Heart right ventricle (tissue), 16 donors: ENCODE measurements at regions not wholly inside any gene's neighbourhood (a gene's known extent, or its start where the extent isn't known, plus 50 kb on each side); places are given as distances from the start of the nearest gene placed in this dataset.

Source experiments
- ATAC-seq, 8 donors: fragments of 200-7000 bp; cut with Tn5 transposase; one replicate each; pipeline ENCODE4 v1.9.1; 2020; ENCODE audit warnings: mild to moderate bottlenecking in 8 of 8, moderate library complexity in 8 of 8, moderate number of reproducible peaks in 1 of 8
- DNase-seq, 2 donors: peaks; one replicate each; pipeline ENCODE4 v3.0.0-alpha.2; 2020
- H3K27ac ChIP-seq, 10 donors: fragments of 200-600 bp; sonication (generic) in 2 of 10; one replicate each; pipeline versions ENCODE4 v1.5.0 to v1.8.0; 2020 to 2022; ENCODE audit warnings: mild to moderate bottlenecking in 3 of 10
- H3K27me3 ChIP-seq, 7 donors: fragments of 200-600 bp; one replicate each; pipeline ENCODE4 v1.8.0; 2021 to 2022; ENCODE audit warnings: mild to moderate bottlenecking in 2 of 7
- H3K36me3 ChIP-seq, 9 donors: fragments of 200-600 bp; sonication (generic) in 1 of 9; one replicate each; pipeline versions ENCODE4 v1.5.0 to v1.8.0; 2020 to 2022; ENCODE audit warnings: mild to moderate bottlenecking in 2 of 9
- H3K4me1 ChIP-seq, 9 donors: fragments of 200-600 bp; sonication (generic) in 1 of 9; one replicate each; pipeline versions ENCODE4 v1.5.0 to v1.8.0; 2020 to 2022; ENCODE audit warnings: mild to moderate bottlenecking in 4 of 9
- H3K4me3 ChIP-seq, 10 donors: fragments of 200-600 bp; sonication (generic) in 2 of 10; one replicate each; pipeline versions ENCODE4 v1.5.0 to v1.8.0; 2020 to 2022; ENCODE audit warnings: mild to moderate bottlenecking in 7 of 10, moderate library complexity in 2 of 10
- H3K9me3 ChIP-seq, 11 donors: fragments of 200-600 bp in 10 of 11; sonication (generic) in 2 of 11; one replicate each; pipeline versions ENCODE4 v1.5.0 to v1.8.0; 2013 to 2022; ENCODE audit warnings: mild to moderate bottlenecking in 2 of 11, control low read depth in 1 of 11, moderate library complexity in 1 of 11
- CTCF ChIP-seq, 9 donors: fragments of 200-600 bp; sonication (generic) in 2 of 9; IDR thresholded peaks; one replicate each; pipeline versions ENCODE4 v1.5.0 to v1.8.0; 2021 to 2022; ENCODE audit warnings: antibody characterized with exemption in 9 of 9, mild to moderate bottlenecking in 5 of 9, moderate library complexity in 1 of 9
- WGBS, 2 donors: extraction: QIAGEN DNeasy Blood & Tissue Kit; methylation state at CpG; one replicate each; pipeline ENCODE4 v1.1.7; 2013; ENCODE audit warnings: inconsistent platforms in 1 of 2; 5-methylcytosine and 5-hydroxymethylcytosine counted together
- intact Hi-C, 10 donors: fragments of 100-400 bp; cut with DNase I; formaldehyde crosslinking; loops; one replicate each; pipeline versions ENCODE4 v1.11.1 to v1.14.2; 2022
- donor health status: Arrhythmogenic right ventricular cardiomyopathy.
- donor health status: ischemic (EF 13 %, LVEDD 7.1; RV severe dilation, severe dysfunction).
- donor health status: healthy with polysubstance abuse.
- donor health status: DM: no; HTN: yes; CAD: no.
- donor health status: DM: no; HTN: no; CAD: no.
- donor health status: ischemic (EF 25% LVEDD 6.9; RV normal size, moderate dysfunction).
- donor health status: ischemic (EF 25% LVEDD 5.7; RV mildly dilated, moderate dysfunction).
- donor health status: healthy.
- donor health status: DM: yes; HTN: yes; CAD: no.
- donor health status: Ischemic cardiomyopathy.
- donor health status: ischemic (EF 35%, LVEDD 5.7; RV mildly dilated, moderate dysfunction).
- donor health status: nonischemic (EF 11% LVEDD 7.7; RV severe dilation, severe dysfunction).
- donor health status: DM: yes; HTN: yes; CAD: no.
- donor health status: PGD.
- donor health status: ischemic (EF 29% LVEDD 5.4; RV normal size, mild dysfunction).
- donor health status: nonischemic (EF 23%, LVEDD 6.1; RV moderate dilation, normal function).

DNA sequence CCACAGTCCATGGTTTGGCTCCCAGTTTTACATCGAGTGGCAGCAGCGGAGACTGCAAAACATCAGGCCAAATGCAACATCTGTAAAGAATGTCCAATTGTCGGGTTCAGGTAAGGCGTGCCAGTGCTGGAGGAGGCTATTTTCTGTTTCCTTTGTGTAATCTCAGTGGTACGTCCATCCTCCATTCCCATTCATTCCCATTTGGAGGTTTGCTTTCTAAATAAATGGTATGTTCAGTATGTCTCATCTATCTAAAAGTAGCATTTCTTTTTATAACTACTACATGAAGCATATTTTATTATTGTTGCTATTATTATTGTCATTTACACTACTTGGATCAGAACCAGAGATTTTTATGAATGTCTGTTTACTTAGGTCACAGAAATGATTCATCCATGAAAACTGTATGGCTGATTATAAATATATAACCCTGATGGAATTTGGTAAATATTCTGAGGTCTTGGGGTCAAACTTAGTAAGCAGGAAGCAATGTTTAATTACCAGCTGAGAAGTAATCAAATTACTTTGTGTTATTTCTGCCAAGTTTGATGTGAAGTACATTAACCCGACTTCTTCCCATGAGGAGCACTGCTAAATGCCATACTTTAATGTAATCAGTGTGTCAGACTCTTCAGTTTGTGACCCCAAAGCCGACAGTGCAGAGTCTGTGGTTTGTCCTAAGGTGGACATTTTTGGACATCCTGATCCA is 512.9 kb downstream of the UTRN start:
- no peak for ATAC-seq
- Histone ChIP-seq H3K27ac (no peak overlapping the region), H3K27me3 (no peaks in the 10 kb centered on the region), H3K36me3 (peaks cover 0 to 87% (median 46%) of the 10 kb centered on the region in 9 donors), H3K4me3 (no peak overlapping the region), H3K4me1 (no peaks in the 10 kb centered on the region), H3K9me3 (peaks cover 0 to 13% (median 0%) of the 10 kb centered on the region in 11 donors)
- no peak for TF ChIP-seq CTCF (IDR thresholded peaks at IDR 0.05)
- DNase-seq = no peak
- intact Hi-C loops = no loop called here
- WGBS, 2 donors = 90 to 91% methylated on average over 7 of the region's 7 CpGs

DNA sequence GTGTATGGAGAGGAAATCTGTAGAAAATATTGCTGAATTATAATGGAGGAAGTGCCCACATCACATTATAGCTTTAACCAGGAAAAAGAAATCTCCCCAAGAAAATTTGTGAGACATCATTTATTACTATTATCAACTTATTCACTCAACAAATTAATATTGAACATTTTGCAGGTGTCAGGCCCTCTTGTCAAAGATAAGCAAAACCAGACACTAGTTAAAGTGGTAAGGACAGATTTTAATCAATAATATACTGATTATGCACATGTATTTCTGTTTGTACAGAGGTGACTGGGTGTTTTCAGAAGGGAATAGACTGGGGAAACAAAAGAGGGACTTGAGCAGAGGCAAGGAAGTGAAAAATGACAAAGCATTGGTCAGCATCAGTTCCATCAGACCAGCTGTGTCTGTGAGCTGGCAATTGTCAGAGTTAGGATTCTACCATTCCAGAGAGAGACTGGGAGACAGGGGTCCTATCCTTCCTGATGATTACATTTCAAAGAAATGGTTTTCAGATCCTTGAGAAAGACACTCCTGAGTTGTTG is 519.2 kb downstream of the UTRN start:
- DNase-seq = no peak
- Histone ChIP-seq H3K36me3 (peaks cover 0 to 82% (median 14%) of the 10 kb centered on the region in 9 donors), H3K27ac (no peak overlapping the region), H3K27me3 (no peaks in the 10 kb centered on the region), H3K4me3 (no peak overlapping the region), H3K9me3 (no peaks in the 10 kb centered on the region), H3K4me1 (peaks cover 0 to 5% (median 0%) of the 10 kb centered on the region in 9 donors)
- intact Hi-C loops = no loop called here
- TF ChIP-seq CTCF (IDR thresholded peaks at IDR 0.05) = no peak
- ATAC-seq = no peak

DNA sequence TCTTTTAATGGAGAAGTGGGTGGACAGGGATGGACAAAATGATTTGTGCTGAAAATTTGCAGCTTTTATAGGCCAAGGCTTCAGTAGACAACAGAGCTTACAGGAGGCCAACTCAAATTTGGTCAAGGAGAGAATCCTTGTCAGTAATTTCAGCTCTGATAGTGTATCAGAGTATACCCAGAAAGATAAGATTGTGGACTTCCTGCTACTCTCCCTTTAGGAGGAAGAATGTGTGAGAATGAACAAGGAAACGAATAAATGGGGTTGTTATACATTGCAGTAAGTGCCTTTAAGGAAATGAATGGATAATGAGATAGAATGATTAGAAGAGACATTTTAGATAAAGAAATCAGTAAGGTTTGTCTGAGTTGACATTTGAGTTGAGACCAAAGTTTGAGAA is 519.9 kb downstream of the UTRN start:
- WGBS, 2 donors = 83 to 88% methylated on average over 1 of the region's 1 CpG
- H3K36me3 ChIP-seq = peaks cover 0 to 82% (median 14%) of the 10 kb centered on the region in 9 donors
- peaks cover 0 to 5% (median 0%) of the 10 kb centered on the region in 9 donors for H3K4me1 ChIP-seq
- no peaks in the 10 kb centered on the region for H3K9me3 ChIP-seq
- H3K27ac ChIP-seq = no peak overlapping the region
- no peaks in the 10 kb centered on the region for H3K27me3 ChIP-seq
- no peak for TF ChIP-seq CTCF (IDR thresholded peaks at IDR 0.05)
- intact Hi-C loops = no loop called here
- ATAC-seq (no peak), DNase-seq (no peak)
- no peak overlapping the region for H3K4me3 ChIP-seq

DNA sequence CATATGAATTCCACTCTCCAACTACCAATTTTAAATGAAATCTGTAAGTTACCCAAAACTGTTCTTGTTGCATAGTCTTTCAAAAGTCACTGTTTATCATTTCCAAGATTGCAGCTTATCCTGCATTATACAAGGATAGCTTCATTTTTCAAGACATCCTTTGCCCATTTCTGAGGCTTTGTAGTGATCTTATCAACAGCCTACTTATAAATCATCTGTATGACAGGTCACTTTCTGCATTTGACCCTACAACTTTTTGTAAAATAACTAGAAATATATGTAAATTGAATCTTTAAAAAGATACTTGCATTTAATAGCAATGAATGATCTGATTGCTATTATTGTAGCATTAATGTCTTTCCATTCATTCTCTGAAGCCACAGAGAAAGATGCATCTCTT is 521.1 kb downstream of the UTRN start:
- peaks cover 0 to 90% (median 14%) of the 10 kb centered on the region in 9 donors for H3K36me3 ChIP-seq
- DNase-seq = no peak
- intact Hi-C loops = no loop called here
- ATAC-seq = no peak
- H3K4me3 ChIP-seq = no peak overlapping the region
- no peak overlapping the region for H3K27ac ChIP-seq
- no peak for TF ChIP-seq CTCF (IDR thresholded peaks at IDR 0.05)
- H3K4me1 ChIP-seq = peaks cover 0 to 5% (median 0%) of the 10 kb centered on the region in 9 donors
- no peaks in the 10 kb centered on the region for H3K9me3 ChIP-seq
- no peaks in the 10 kb centered on the region for H3K27me3 ChIP-seq
